SU-DHL-6 (cell line): ENCODE measurements at regions not wholly inside any gene's neighbourhood (a gene's known extent, or its start where the extent isn't known, plus 50 kb on each side); places are given as distances from the start of the nearest gene placed in this dataset.

Experiments
- EZH2phosphoT487 ChIP-seq: fragments of 200-600 bp; sonication (generic), shearing (Covaris generic); conservative IDR thresholded peaks from 2 replicates; pipeline ENCODE4 v1.6.1; 2018; ENCODE audit warnings: mild to moderate bottlenecking, antibody characterized with exemption, low read length, moderate library complexity, mixed read lengths
- TF ChIP-seq, protein P1 (sequence below): fragments of 200-600 bp; sonication (generic); IDR thresholded peaks from one replicate; pipeline ENCODE4 v1.5.1; 2017; ENCODE audit warnings: antibody characterized with exemption, mild to moderate bottlenecking, low read length, moderate library complexity; ENCODE audit not compliant: insufficient read depth, poor library complexity, severe bottlenecking

- TF ChIP-seq, protein P1, sequence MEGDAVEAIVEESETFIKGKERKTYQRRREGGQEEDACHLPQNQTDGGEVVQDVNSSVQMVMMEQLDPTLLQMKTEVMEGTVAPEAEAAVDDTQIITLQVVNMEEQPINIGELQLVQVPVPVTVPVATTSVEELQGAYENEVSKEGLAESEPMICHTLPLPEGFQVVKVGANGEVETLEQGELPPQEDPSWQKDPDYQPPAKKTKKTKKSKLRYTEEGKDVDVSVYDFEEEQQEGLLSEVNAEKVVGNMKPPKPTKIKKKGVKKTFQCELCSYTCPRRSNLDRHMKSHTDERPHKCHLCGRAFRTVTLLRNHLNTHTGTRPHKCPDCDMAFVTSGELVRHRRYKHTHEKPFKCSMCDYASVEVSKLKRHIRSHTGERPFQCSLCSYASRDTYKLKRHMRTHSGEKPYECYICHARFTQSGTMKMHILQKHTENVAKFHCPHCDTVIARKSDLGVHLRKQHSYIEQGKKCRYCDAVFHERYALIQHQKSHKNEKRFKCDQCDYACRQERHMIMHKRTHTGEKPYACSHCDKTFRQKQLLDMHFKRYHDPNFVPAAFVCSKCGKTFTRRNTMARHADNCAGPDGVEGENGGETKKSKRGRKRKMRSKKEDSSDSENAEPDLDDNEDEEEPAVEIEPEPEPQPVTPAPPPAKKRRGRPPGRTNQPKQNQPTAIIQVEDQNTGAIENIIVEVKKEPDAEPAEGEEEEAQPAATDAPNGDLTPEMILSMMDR = no peak
- no peak for TF ChIP-seq EZH2phosphoT487
These were observed 72.8 kb upstream of the CUX1 start for GRCh38 chr7:101744588-101744987.
